Neuronal stem cell (in vitro differentiated cells): ENCODE measurements at regions not wholly inside any gene's neighbourhood (a gene's known extent, or its start where the extent isn't known, plus 50 kb on each side); places are given as distances from the start of the nearest gene placed in this dataset.

ENCODE experiments used
- DNase-seq: peaks from one replicate; pipeline ENCODE4 v3.0.0-alpha.2; 2013; ENCODE audit warnings: low spot score
- H2AFZ ChIP-seq: one replicate; pipeline ENCODE4 v1.6.1; 2013; ENCODE audit warnings: mild to moderate bottlenecking, low read length, inconsistent platforms
- H2AK5ac ChIP-seq: 2 replicates; pipeline ENCODE4 v1.6.1; 2013; ENCODE audit warnings: low read depth, mild to moderate bottlenecking, inconsistent platforms, low read length, moderate library complexity, mixed read lengths
- H2BK120ac ChIP-seq: 2 replicates; pipeline ENCODE4 v1.6.1; 2013; ENCODE audit warnings: low read depth, mild to moderate bottlenecking, inconsistent platforms, low read length, moderate library complexity, mixed read lengths
- H2BK12ac ChIP-seq: one replicate; pipeline ENCODE4 v1.6.1; 2013; ENCODE audit warnings: low read length, inconsistent platforms
- H2BK15ac ChIP-seq: 2 replicates; pipeline ENCODE4 v1.6.1; 2013; ENCODE audit warnings: mild to moderate bottlenecking, low read length, inconsistent platforms, mixed read lengths
- H2BK5ac ChIP-seq: one replicate; pipeline ENCODE4 v1.6.1; 2013; ENCODE audit warnings: inconsistent platforms, mild to moderate bottlenecking, low read length, moderate library complexity
- H3K14ac ChIP-seq: one replicate; pipeline ENCODE4 v1.6.1; 2013; ENCODE audit warnings: low read length, inconsistent platforms
- H3K18ac ChIP-seq: 2 replicates; pipeline ENCODE4 v1.6.1; 2013; ENCODE audit warnings: low read length, inconsistent platforms
- H3K23ac ChIP-seq: 2 replicates; pipeline ENCODE4 v1.6.1; 2013; ENCODE audit warnings: low read depth, mild to moderate bottlenecking, mixed read lengths, low read length, inconsistent platforms; ENCODE audit not compliant: poor library complexity
- H3K27ac ChIP-seq: replicated peaks from 3 replicates; pipeline ENCODE4 v1.5.1; 2013; ENCODE audit warnings: low read length, inconsistent platforms
- H3K27me3 ChIP-seq, 3 experiments: 2 replicates each; pipeline ENCODE4 v1.6.1; 2013; ENCODE audit warnings: low read length in 3 of 3, mild to moderate bottlenecking in 2 of 3, inconsistent platforms in 1 of 3, low read depth in 1 of 3, mixed read lengths in 1 of 3, moderate library complexity in 1 of 3; ENCODE audit not compliant: control insufficient read depth in 3 of 3, insufficient read depth in 3 of 3
- H3K36me3 ChIP-seq, 2 donors: replicated peaks in 1 of 2; 2 replicates each; pipeline ENCODE4 v1.6.1; 2013; ENCODE audit warnings: low read length in 2 of 2; ENCODE audit not compliant: control insufficient read depth in 2 of 2, insufficient read depth in 2 of 2
- H3K4ac ChIP-seq: 2 replicates; pipeline ENCODE4 v1.6.1; 2013; ENCODE audit warnings: inconsistent platforms, mild to moderate bottlenecking, low read length, moderate library complexity
- H3K4me1 ChIP-seq, 2 donors: 1 replicate in 1 of 2; 2 replicates in 1 of 2; pipeline ENCODE4 v1.6.1; 2013; ENCODE audit warnings: low read length in 2 of 2, low read depth in 1 of 2; ENCODE audit not compliant: control insufficient read depth in 2 of 2, insufficient read depth in 1 of 2
- H3K4me2 ChIP-seq: one replicate; pipeline ENCODE4 v1.6.1; 2013; ENCODE audit warnings: mild to moderate bottlenecking, low read length, inconsistent platforms; ENCODE audit not compliant: insufficient read depth, poor library complexity, severe bottlenecking
- H3K4me3 ChIP-seq, 2 donors: 2 replicates each; pipeline ENCODE4 v1.5.1; 2013; ENCODE audit warnings: low read length in 2 of 2, mild to moderate bottlenecking in 2 of 2, inconsistent platforms in 1 of 2, moderate library complexity in 1 of 2
- H3K79me1 ChIP-seq: one replicate; pipeline ENCODE4 v1.6.1; 2013; ENCODE audit warnings: low read depth, mild to moderate bottlenecking, inconsistent platforms, low read length, moderate library complexity
- H3K9ac ChIP-seq: one replicate; pipeline ENCODE4 v1.6.1; 2013; ENCODE audit warnings: mild to moderate bottlenecking, low read depth, low read length, inconsistent platforms; ENCODE audit not compliant: poor library complexity
- H3K9me3 ChIP-seq, 2 donors: replicated peaks in 1 of 2; 2 replicates each; pipeline versions ENCODE3 to v1.6.1; 2013; ENCODE audit warnings: low read length in 2 of 2, mild to moderate bottlenecking in 2 of 2, inconsistent platforms in 1 of 2, low read depth in 1 of 2, mixed read lengths in 1 of 2, moderate library complexity in 1 of 2; ENCODE audit not compliant: control insufficient read depth in 2 of 2, insufficient read depth in 1 of 2
- H4K8ac ChIP-seq: one replicate; pipeline ENCODE4 v1.6.1; 2013; ENCODE audit warnings: low read depth, mild to moderate bottlenecking, inconsistent platforms, low read length, moderate library complexity
- H4K91ac ChIP-seq: one replicate; pipeline ENCODE4 v1.6.1; 2013; ENCODE audit warnings: low read length, low read depth, mild to moderate bottlenecking, inconsistent platforms; ENCODE audit not compliant: poor library complexity
- WGBS, 2 donors: extraction: QIAGEN DNeasy Blood & Tissue Kit; methylation state at CpG; one replicate each; pipeline ENCODE4 v1.1.7; 2013; ENCODE audit warnings: missing lambda C conversion rate in 2 of 2, mixed read lengths in 1 of 2; ENCODE audit not compliant: insufficient read length in 2 of 2, insufficient replicate concordance in 1 of 2; ENCODE audit errors: extremely low coverage in 2 of 2; 5-methylcytosine and 5-hydroxymethylcytosine counted together

GRCh38 chr7:118974836-118975235, 750.3 kb downstream of the ANKRD7 start:
- Histone ChIP-seq H2BK12ac (no peak overlapping the region), H3K14ac (no peak overlapping the region), H3K27me3 (no peaks in the 10 kb centered on the region), H3K9me3 (no peaks in the 10 kb centered on the region), H3K4me2 (no peak overlapping the region), H3K4me3 (no peak overlapping the region), H3K36me3 (no peaks in the 10 kb centered on the region), H2BK15ac (no peak overlapping the region), H3K27ac (no peak overlapping the region), H2BK5ac (no peak overlapping the region), H2BK120ac (no peak overlapping the region), H3K4me1 (no peaks in the 10 kb centered on the region), H3K23ac (no peak overlapping the region), H3K79me1 (no peaks in the 10 kb centered on the region), H3K4ac (no peak overlapping the region), H4K91ac (no peak overlapping the region), H4K8ac (no peak overlapping the region), H3K18ac (no peak overlapping the region), H3K9ac (no peak overlapping the region), H2AFZ (no peak overlapping the region), H2AK5ac (no peak overlapping the region)
- DNase-seq: no peak
- WGBS, 2 donors: no CpG with 5 or more reads among the region's 1 CpG

GRCh38 chr7:118995350-118995749, 770.8 kb downstream of the ANKRD7 start:
- no peak overlapping the region for H2BK15ac ChIP-seq
- no peak overlapping the region for H3K4me3 ChIP-seq
- H2BK5ac ChIP-seq: no peak overlapping the region
- no peak overlapping the region for H3K23ac ChIP-seq
- H4K91ac ChIP-seq: no peak overlapping the region
- H4K8ac ChIP-seq: no peak overlapping the region
- H3K36me3 ChIP-seq: no peaks in the 10 kb centered on the region
- no peak overlapping the region for H3K4me2 ChIP-seq
- no peak overlapping the region for H2AK5ac ChIP-seq
- H3K14ac ChIP-seq: no peak overlapping the region
- DNase-seq: no peak
- no peaks in the 10 kb centered on the region for H3K79me1 ChIP-seq
- H3K9ac ChIP-seq: no peak overlapping the region
- no peak overlapping the region for H2AFZ ChIP-seq
- no peak overlapping the region for H2BK12ac ChIP-seq
- H3K27me3 ChIP-seq: no peaks in the 10 kb centered on the region
- WGBS, 2 donors: no CpG with 5 or more reads among the region's 1 CpG
- no peak overlapping the region for H2BK120ac ChIP-seq
- no peak overlapping the region for H3K4ac ChIP-seq
- H3K18ac ChIP-seq: no peak overlapping the region
- no peaks in the 10 kb centered on the region for H3K9me3 ChIP-seq
- no peak overlapping the region for H3K27ac ChIP-seq
- H3K4me1 ChIP-seq: no peaks in the 10 kb centered on the region

GRCh38 chr7:119007236-119007635, 782.7 kb downstream of the ANKRD7 start:
- Histone ChIP-seq H3K9me3 (no peaks in the 10 kb centered on the region), H2BK12ac (no peak overlapping the region), H3K4me1 (no peaks in the 10 kb centered on the region), H2AK5ac (no peak overlapping the region), H3K23ac (no peak overlapping the region), H4K8ac (no peak overlapping the region), H3K4me3 (no peak overlapping the region), H2AFZ (no peak overlapping the region), H3K14ac (no peak overlapping the region), H3K4me2 (no peak overlapping the region), H3K36me3 (no peaks in the 10 kb centered on the region), H3K18ac (no peak overlapping the region), H3K9ac (no peak overlapping the region), H3K27me3 (no peaks in the 10 kb centered on the region), H3K4ac (no peak overlapping the region), H2BK120ac (no peak overlapping the region), H3K79me1 (no peaks in the 10 kb centered on the region), H3K27ac (no peak overlapping the region), H4K91ac (no peak overlapping the region), H2BK15ac (no peak overlapping the region), H2BK5ac (no peak overlapping the region)
- no peak for DNase-seq

- H3K4me1 ChIP-seq: no peaks in the 10 kb centered on the region
- H4K8ac ChIP-seq: no peak overlapping the region
- no peak overlapping the region for H3K14ac ChIP-seq
- H2BK15ac ChIP-seq: no peak overlapping the region
- no peak overlapping the region for H3K4ac ChIP-seq
- no peak overlapping the region for H4K91ac ChIP-seq
- no peak overlapping the region for H2AFZ ChIP-seq
- H3K36me3 ChIP-seq: no peaks in the 10 kb centered on the region
- no peaks in the 10 kb centered on the region for H3K9me3 ChIP-seq
- no peak overlapping the region for H3K23ac ChIP-seq
- H3K9ac ChIP-seq: no peak overlapping the region
- no peak overlapping the region for H2BK12ac ChIP-seq
- H3K4me2 ChIP-seq: no peak overlapping the region
- H3K4me3 ChIP-seq: no peak overlapping the region
- no peaks in the 10 kb centered on the region for H3K27me3 ChIP-seq
- no peak overlapping the region for H2BK120ac ChIP-seq
- WGBS, 2 donors: no CpG with 5 or more reads among the region's 1 CpG
- no peak for DNase-seq
- H2BK5ac ChIP-seq: no peak overlapping the region
- no peaks in the 10 kb centered on the region for H3K79me1 ChIP-seq
- H3K27ac ChIP-seq: no peak overlapping the region
- no peak overlapping the region for H2AK5ac ChIP-seq
- no peak overlapping the region for H3K18ac ChIP-seq
Observed at GRCh38 chr7:119010635-119011034, 786.1 kb downstream of the ANKRD7 start.
